ENCODE measurements at regions not wholly inside any gene's neighbourhood (a gene's known extent, or its start where the extent isn't known, plus 50 kb on each side); places are given as distances from the start of the nearest gene placed in this dataset.

DNA sequence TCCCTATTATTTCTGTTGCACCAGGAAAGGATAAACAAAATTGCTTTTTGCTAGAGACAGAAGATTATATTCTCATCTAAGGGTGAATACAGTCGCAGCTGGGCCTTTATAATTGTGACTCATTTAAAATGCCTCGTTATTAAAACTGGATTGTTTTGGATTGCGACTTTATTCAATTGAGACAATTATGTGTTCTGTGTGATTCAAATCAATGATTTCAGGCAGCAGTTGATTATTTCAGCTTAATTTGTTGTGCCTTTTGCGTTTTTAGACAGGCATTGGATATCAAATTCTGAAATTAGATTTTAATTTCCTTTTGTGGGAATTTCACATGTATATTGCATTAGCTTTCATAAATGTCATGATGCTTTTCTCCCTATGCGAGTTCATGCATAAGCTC lies 778.1 kb upstream of the SOX11 start:
- no peak overlapping the region for H3K4me3 ChIP-seq (replicated peaks in 1 of 3; ENCODE audit: insufficient read depth in 1 of 3, low read depth in 2 of 3, low read length in 3 of 3)
- no peaks in the 10 kb centered on the region for H3K4me1 ChIP-seq (ENCODE audit: insufficient read depth, low read length)
- CTCF ChIA-PET (ENCODE audit: low intra/inter-chr PET ratio, low total read pairs): no interaction called here
- no peak overlapping the region for H3K4me2 ChIP-seq (ENCODE audit: low read depth, low read length)
- POLR2A ChIA-PET: no interaction called here
- H2AFZ ChIP-seq (ENCODE audit: low read length): no peak overlapping the region
- 2% methylated on average over 5 of the region's 5 CpGs for WGBS (ENCODE audit: low lambda C conversion rate)
- H3K79me2 ChIP-seq (ENCODE audit: insufficient read depth, low read length): no peaks in the 10 kb centered on the region
- ATAC-seq (no peak), FAIRE-seq (no peak), DNase-seq (ENCODE audit: low spot score) (no peak)
- no peak overlapping the region for H3K9ac ChIP-seq (ENCODE audit: insufficient read depth, low read depth, low read length)
- no peak overlapping the region for H3K27ac ChIP-seq (ENCODE audit: extremely low read length, insufficient read depth, low read length)
- BruUV-seq (replicated peaks): no TSS peak
- no peaks in the 10 kb centered on the region for H4K20me1 ChIP-seq (ENCODE audit: insufficient read depth, low read length)
- in situ Hi-C loops (cut with HindIII; ENCODE audit: extremely low pct_ligation_motif_present, low pct_unique_long_range_greater_than_20kb): no loop called here
- TF ChIP-seq, protein P1, sequence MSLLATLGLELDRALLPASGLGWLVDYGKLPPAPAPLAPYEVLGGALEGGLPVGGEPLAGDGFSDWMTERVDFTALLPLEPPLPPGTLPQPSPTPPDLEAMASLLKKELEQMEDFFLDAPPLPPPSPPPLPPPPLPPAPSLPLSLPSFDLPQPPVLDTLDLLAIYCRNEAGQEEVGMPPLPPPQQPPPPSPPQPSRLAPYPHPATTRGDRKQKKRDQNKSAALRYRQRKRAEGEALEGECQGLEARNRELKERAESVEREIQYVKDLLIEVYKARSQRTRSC (CRISPR knock-in tag; IDR thresholded peaks at IDR 0.05; ENCODE audit: low read depth): no peak
- no peak for TF ChIP-seq SUZ12 (IDR thresholded peaks at IDR 0.05; ENCODE audit: low read depth, low read length)
- no peak for TF ChIP-seq SOX5 (CRISPR knock-in tag; IDR thresholded peaks at IDR 0.05; ENCODE audit: borderline replicate concordance)
- no peak for TF ChIP-seq PAWR (CRISPR knock-in tag; IDR thresholded peaks at IDR 0.05; ENCODE audit: borderline replicate concordance)
- TF ChIP-seq, protein P2, sequence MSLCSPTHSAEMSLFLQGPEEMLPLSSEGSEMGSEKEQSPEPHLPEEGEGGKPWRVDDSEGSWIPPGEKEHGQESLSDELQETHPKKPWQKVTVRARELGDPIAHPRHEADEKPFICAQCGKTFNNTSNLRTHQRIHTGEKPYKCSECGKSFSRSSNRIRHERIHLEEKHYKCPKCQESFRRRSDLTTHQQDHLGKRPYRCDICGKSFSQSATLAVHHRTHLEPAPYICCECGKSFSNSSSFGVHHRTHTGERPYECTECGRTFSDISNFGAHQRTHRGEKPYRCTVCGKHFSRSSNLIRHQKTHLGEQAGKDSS (CRISPR knock-in tag; IDR thresholded peaks at IDR 0.05; ENCODE audit: borderline replicate concordance, low read depth): no peak
- no peak for TF ChIP-seq CC2D1A (CRISPR knock-in tag; IDR thresholded peaks at IDR 0.05)
- no peak for TF ChIP-seq ZNF572 (CRISPR knock-in tag; IDR thresholded peaks at IDR 0.05)
- TF ChIP-seq STAT5B (CRISPR knock-in tag; IDR thresholded peaks at IDR 0.05): no peak
- TF ChIP-seq ZNF337 (CRISPR knock-in tag; IDR thresholded peaks at IDR 0.05; ENCODE audit: borderline replicate concordance, low read depth): no peak
- no peak for TF ChIP-seq ZNF235 (CRISPR knock-in tag; IDR thresholded peaks at IDR 0.05; ENCODE audit: borderline replicate concordance)
- no peak for TF ChIP-seq ZNF468 (CRISPR knock-in tag; IDR thresholded peaks at IDR 0.05)
- TF ChIP-seq, protein P3, sequence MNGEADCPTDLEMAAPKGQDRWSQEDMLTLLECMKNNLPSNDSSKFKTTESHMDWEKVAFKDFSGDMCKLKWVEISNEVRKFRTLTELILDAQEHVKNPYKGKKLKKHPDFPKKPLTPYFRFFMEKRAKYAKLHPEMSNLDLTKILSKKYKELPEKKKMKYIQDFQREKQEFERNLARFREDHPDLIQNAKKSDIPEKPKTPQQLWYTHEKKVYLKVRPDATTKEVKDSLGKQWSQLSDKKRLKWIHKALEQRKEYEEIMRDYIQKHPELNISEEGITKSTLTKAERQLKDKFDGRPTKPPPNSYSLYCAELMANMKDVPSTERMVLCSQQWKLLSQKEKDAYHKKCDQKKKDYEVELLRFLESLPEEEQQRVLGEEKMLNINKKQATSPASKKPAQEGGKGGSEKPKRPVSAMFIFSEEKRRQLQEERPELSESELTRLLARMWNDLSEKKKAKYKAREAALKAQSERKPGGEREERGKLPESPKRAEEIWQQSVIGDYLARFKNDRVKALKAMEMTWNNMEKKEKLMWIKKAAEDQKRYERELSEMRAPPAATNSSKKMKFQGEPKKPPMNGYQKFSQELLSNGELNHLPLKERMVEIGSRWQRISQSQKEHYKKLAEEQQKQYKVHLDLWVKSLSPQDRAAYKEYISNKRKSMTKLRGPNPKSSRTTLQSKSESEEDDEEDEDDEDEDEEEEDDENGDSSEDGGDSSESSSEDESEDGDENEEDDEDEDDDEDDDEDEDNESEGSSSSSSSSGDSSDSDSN (CRISPR knock-in tag; IDR thresholded peaks at IDR 0.05): no peak
- TF ChIP-seq ZNF776 (CRISPR knock-in tag; IDR thresholded peaks at IDR 0.05): no peak
- intact Hi-C loops (cut with micrococcal nuclease; ENCODE audit: unreplicated experiment): no loop called here
- H3K9me3 ChIP-seq (ENCODE audit: low read length): peaks cover 77% of the 10 kb centered on the region
- H3K27me3 ChIP-seq (ENCODE audit: control insufficient read depth in 1 of 2, insufficient read depth in 2 of 2, low read length in 2 of 2): no peaks in the 10 kb centered on the region
- H3K36me3 ChIP-seq (replicated peaks in 1 of 2; ENCODE audit: control insufficient read depth in 1 of 2, insufficient read depth in 2 of 2, low read length in 2 of 2): no peaks in the 10 kb centered on the region
